ENCODE measurements at regions not wholly inside any gene's neighbourhood (a gene's known extent, or its start where the extent isn't known, plus 50 kb on each side); places are given as distances from the start of the nearest gene placed in this dataset.

- TF ChIP-seq CHD7 (IDR thresholded peaks at IDR 0.05; ENCODE audit: insufficient replicate concordance, low read length) (no peak), TAF7 (optimal IDR thresholded peaks at IDR 0.05; ENCODE audit: borderline replicate concordance, low read depth, low read length) (no peak), NRF1 (IDR thresholded peaks at IDR 0.05; ENCODE audit: low read depth, low read length) (no peak), NANOG (IDR thresholded peaks at IDR 0.05; ENCODE audit: insufficient read depth, low read depth, low read length, poor library complexity, severe bottlenecking) (no peak), SIX5 (IDR thresholded peaks at IDR 0.05; ENCODE audit: low read depth, low read length) (no peak), YY1 (IDR thresholded peaks at IDR 0.05; ENCODE audit: low read depth, low read length) (no peak), CTBP2 (IDR thresholded peaks at IDR 0.05; ENCODE audit: borderline replicate concordance, insufficient read depth, insufficient read length, low read length) (no peak), SUZ12 (IDR thresholded peaks at IDR 0.05; ENCODE audit: low read length) (no peak)
- TF ChIP-seq, protein P1, sequence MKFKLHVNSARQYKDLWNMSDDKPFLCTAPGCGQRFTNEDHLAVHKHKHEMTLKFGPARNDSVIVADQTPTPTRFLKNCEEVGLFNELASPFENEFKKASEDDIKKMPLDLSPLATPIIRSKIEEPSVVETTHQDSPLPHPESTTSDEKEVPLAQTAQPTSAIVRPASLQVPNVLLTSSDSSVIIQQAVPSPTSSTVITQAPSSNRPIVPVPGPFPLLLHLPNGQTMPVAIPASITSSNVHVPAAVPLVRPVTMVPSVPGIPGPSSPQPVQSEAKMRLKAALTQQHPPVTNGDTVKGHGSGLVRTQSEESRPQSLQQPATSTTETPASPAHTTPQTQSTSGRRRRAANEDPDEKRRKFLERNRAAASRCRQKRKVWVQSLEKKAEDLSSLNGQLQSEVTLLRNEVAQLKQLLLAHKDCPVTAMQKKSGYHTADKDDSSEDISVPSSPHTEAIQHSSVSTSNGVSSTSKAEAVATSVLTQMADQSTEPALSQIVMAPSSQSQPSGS (IDR thresholded peaks at IDR 0.05; ENCODE audit: low read length), result no peak
Measured at GRCh38 chr15:95565016-95565600, 765.4 kb upstream of the NR2F2 start (continued).

Data from H1 (cell line).